ENCODE measurements at regions not wholly inside any gene's neighbourhood (a gene's known extent, or its start where the extent isn't known, plus 50 kb on each side); places are given as distances from the start of the nearest gene placed in this dataset.

- TF ChIP-seq CTCF (conservative IDR thresholded peaks at IDR 0.05; ENCODE audit: low read depth, low read length) = no peak
- no peak for TF ChIP-seq MAZ (IDR thresholded peaks at IDR 0.05; ENCODE audit: borderline replicate concordance, low read depth, low read length)
- TF ChIP-seq POLR2A (IDR thresholded peaks at IDR 0.05; ENCODE audit: low read depth, low read length) = no peak
- no peak for TF ChIP-seq BHLHE40 (IDR thresholded peaks at IDR 0.05; ENCODE audit: low read depth, low read length)
- no peak for TF ChIP-seq RFX5 (IDR thresholded peaks at IDR 0.05; ENCODE audit: low read depth, low read length)
- TF ChIP-seq CHD1 (IDR thresholded peaks at IDR 0.05; ENCODE audit: low read depth, low read length) = no peak
- TF ChIP-seq MAFK (IDR thresholded peaks at IDR 0.05; ENCODE audit: low read depth, low read length) = no peak
- TF ChIP-seq RAD21 (IDR thresholded peaks at IDR 0.05; ENCODE audit: low read length) = no peak
- TF ChIP-seq ELK1 (IDR thresholded peaks at IDR 0.05; ENCODE audit: borderline replicate concordance, low read depth, low read length) = no peak
- no peak for TF ChIP-seq RCOR1 (IDR thresholded peaks at IDR 0.05; ENCODE audit: insufficient replicate concordance, low read length)
- TF ChIP-seq MXI1 (IDR thresholded peaks at IDR 0.05; ENCODE audit: borderline replicate concordance, low read depth, low read length) = no peak
Measured at GRCh38 chr11:96755209-96755608, 365.4 kb downstream of the JRKL start.

All from IMR-90 (cell line).